ENCODE measurements at regions not wholly inside any gene's neighbourhood (a gene's known extent, or its start where the extent isn't known, plus 50 kb on each side); places are given as distances from the start of the nearest gene placed in this dataset.

DNA sequence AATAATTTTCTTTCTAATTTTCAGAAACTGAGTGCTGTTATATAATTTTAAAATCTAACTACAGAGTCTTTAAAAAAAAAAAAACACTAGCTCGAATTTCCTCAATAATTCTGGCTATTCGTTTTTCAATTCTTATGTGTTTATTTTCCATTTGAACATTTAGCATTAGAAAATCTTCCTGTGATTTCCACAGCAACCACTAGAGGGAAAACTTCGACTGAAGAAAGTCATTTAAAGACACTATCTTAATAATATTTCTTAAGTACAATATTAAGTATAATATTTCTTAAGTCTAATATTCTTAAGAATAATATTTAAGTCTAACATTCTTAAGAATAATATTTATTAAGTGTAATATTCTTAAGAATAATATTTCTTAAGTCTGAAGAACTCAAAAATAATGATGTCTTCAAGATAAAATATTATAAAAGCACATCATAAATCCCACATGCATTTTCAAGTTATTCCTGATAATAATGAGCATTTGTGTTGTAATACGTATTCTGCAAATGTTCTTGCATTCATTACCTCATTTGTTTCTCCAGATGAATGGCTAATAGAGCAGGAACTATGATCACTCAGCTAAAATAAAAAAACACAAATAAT is 118.4 kb upstream of the WDR17 start:
- no peaks in the 10 kb centered on the region for H3K36me3 ChIP-seq (ENCODE audit: control insufficient read depth, insufficient read depth, low read length)
- H3K27ac ChIP-seq (ENCODE audit: low read depth, low read length, severe bottlenecking) = no peak overlapping the region
- H3K9me3 ChIP-seq (ENCODE audit: control insufficient read depth, low read length) = no peaks in the 10 kb centered on the region
- H3K4me1 ChIP-seq (ENCODE audit: control insufficient read depth, insufficient read depth, low read length, poor library complexity, severe bottlenecking) = no peaks in the 10 kb centered on the region
- no peak overlapping the region for H3K4me3 ChIP-seq (ENCODE audit: extremely low read depth, insufficient read depth, low read length, poor library complexity, severe bottlenecking)
- no CpG with 5 or more reads among the region's 4 CpGs for WGBS, 2 experiments (ENCODE audit: insufficient coverage in 2 of 2)

DNA sequence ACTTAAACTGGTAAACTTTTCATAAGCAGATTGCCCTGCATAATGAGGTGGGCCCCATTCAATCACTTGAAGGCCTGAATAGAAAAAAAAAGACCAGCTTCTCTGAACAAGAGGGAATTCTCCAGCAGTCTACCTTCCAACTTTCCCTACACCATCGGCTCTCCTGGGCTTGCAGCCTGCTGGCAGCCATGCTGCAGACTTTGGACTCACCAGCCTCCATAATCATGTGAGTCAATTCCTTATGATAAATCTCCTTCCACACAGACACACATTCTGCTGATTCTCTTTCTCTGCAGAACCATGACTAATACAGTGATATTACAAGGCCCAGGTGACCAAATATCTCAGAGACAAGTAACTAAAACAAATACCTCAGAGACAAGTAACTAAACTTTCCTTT is 113.8 kb upstream of the WDR17 start:
- H3K36me3 ChIP-seq (ENCODE audit: control insufficient read depth, insufficient read depth, low read length) = no peaks in the 10 kb centered on the region
- 100% methylated on average over 1 of the region's 1 CpG for WGBS, 2 experiments (ENCODE audit: insufficient coverage in 2 of 2)
- H3K4me3 ChIP-seq (ENCODE audit: extremely low read depth, insufficient read depth, low read length, poor library complexity, severe bottlenecking) = no peak overlapping the region
- H3K9me3 ChIP-seq (ENCODE audit: control insufficient read depth, low read length) = no peaks in the 10 kb centered on the region
- no peaks in the 10 kb centered on the region for H3K4me1 ChIP-seq (ENCODE audit: control insufficient read depth, insufficient read depth, low read length, poor library complexity, severe bottlenecking)
- no peak overlapping the region for H3K27ac ChIP-seq (ENCODE audit: low read depth, low read length, severe bottlenecking)

DNA sequence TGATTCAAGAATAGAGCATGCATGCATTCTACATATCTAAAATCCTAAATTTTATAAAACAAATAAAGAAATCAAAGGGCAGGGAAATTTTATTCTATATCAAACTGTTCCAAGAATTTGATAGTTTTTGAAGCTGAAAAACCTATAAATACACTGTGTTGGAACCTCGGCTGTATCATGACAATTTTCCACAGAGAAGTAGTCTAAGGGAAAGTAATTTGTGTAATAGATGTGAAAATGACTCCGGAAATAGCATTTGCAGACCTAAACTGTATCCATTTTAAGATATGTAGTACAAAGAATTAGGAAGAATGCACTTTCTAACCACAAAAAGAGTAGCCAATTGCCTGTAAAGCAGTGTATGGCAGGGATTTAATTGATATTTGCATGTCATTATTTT is 112.5 kb upstream of the WDR17 start:
- WGBS, 2 experiments (ENCODE audit: insufficient coverage in 2 of 2) = 50% methylated on average over 1 of the region's 2 CpGs; no CpG with 5 or more reads in 1 of the 2 experiments

DNA sequence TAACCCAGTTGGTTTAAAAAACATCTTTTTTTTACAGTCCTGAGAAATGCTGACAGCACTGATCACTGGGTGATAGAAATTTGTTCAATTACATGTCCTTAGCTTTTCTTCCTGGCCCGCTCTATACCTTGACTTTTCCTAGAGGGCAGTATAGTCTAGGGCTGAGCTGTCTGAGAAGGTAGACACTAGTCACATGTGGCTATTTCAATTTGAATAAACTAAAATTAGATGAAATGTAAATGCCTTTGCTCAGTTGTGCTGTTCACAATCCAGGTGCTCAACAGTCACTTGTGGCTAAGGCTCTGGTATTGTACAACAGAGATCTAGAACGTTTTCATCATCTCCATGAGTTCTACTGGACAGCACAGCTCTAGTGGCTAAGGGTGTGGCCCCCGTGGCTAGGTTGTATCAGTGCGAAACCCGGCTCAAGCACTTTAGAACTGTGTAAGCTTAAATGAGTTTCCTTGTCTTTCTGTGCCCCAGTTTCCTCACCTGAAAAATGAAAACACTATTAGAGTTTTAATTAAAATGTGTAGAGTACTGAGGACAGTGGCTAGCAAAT is 111.6 kb upstream of the WDR17 start:
- Histone ChIP-seq H3K27ac (ENCODE audit: low read depth, low read length, severe bottlenecking) (no peak overlapping the region), H3K4me1 (ENCODE audit: control insufficient read depth, insufficient read depth, low read length, poor library complexity, severe bottlenecking) (no peaks in the 10 kb centered on the region), H3K4me3 (ENCODE audit: extremely low read depth, insufficient read depth, low read length, poor library complexity, severe bottlenecking) (no peak overlapping the region), H3K36me3 (ENCODE audit: control insufficient read depth, insufficient read depth, low read length) (no peaks in the 10 kb centered on the region), H3K9me3 (ENCODE audit: control insufficient read depth, low read length) (no peaks in the 10 kb centered on the region)
- WGBS, 2 experiments (ENCODE audit: insufficient coverage in 2 of 2) = 95 to 100% methylated on average over 2 to 4 of the region's 5 CpGs

More for the DNA sequence above, 112.5 kb upstream of the WDR17 start:
- H3K4me1 ChIP-seq (ENCODE audit: control insufficient read depth, insufficient read depth, low read length, poor library complexity, severe bottlenecking) = no peaks in the 10 kb centered on the region
- no peak overlapping the region for H3K27ac ChIP-seq (ENCODE audit: low read depth, low read length, severe bottlenecking)
- H3K9me3 ChIP-seq (ENCODE audit: control insufficient read depth, low read length) = no peaks in the 10 kb centered on the region
- H3K36me3 ChIP-seq (ENCODE audit: control insufficient read depth, insufficient read depth, low read length) = no peaks in the 10 kb centered on the region
- no peak overlapping the region for H3K4me3 ChIP-seq (ENCODE audit: extremely low read depth, insufficient read depth, low read length, poor library complexity, severe bottlenecking)

DNA sequence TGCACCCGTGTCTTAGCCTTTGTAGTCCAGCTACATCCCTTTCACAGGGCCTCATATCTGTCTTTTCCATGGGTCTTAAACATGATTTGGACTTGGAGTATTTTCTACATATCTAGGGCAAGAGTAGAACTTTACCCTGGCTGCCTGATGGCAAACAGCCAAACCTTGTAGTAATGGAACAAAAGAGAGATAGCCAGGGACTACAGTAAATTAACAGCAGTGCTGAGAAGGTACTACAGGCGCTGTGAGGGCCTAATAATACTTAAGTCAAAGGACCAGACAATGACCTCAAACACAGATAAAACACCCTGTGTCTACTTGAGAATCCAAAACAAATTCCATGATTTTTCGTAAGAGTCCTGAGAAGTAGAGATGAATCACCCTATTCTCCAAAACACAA is 111.0 kb upstream of the WDR17 start:
- H3K4me3 ChIP-seq (ENCODE audit: extremely low read depth, insufficient read depth, low read length, poor library complexity, severe bottlenecking) = no peak overlapping the region
- no peak overlapping the region for H3K27ac ChIP-seq (ENCODE audit: low read depth, low read length, severe bottlenecking)
- no peaks in the 10 kb centered on the region for H3K4me1 ChIP-seq (ENCODE audit: control insufficient read depth, insufficient read depth, low read length, poor library complexity, severe bottlenecking)
- no peaks in the 10 kb centered on the region for H3K9me3 ChIP-seq (ENCODE audit: control insufficient read depth, low read length)
- WGBS, 2 experiments (ENCODE audit: insufficient coverage in 2 of 2) = 95 to 100% methylated on average over 2 to 3 of the region's 3 CpGs
- no peaks in the 10 kb centered on the region for H3K36me3 ChIP-seq (ENCODE audit: control insufficient read depth, insufficient read depth, low read length)

DNA sequence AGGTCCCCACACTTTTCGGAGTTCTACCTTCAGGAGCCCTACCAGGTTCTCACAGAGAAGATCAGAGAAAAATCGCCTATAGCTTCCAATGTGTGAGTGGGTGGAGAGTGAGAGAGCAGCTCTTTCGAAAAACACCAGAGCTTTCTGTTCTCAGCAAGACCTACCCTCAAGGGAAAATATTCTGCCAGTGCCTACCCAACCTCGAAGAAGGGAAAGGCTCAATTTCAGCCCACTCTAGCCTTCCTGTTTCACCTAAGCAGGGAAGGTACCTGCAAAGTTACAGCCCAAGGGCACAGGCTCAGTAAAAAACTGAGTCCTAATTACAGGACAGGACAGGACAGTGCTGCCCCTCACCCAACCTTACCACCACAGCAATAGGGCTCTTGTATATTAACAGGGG is 104.0 kb upstream of the WDR17 start:
- no peaks in the 10 kb centered on the region for H3K9me3 ChIP-seq (ENCODE audit: control insufficient read depth, low read length)
- no peaks in the 10 kb centered on the region for H3K4me1 ChIP-seq (ENCODE audit: control insufficient read depth, insufficient read depth, low read length, poor library complexity, severe bottlenecking)
- no peak overlapping the region for H3K4me3 ChIP-seq (ENCODE audit: extremely low read depth, insufficient read depth, low read length, poor library complexity, severe bottlenecking)
- 77 to 78% methylated on average over 1 to 4 of the region's 4 CpGs for WGBS, 2 experiments (ENCODE audit: insufficient coverage in 2 of 2)
- no peaks in the 10 kb centered on the region for H3K36me3 ChIP-seq (ENCODE audit: control insufficient read depth, insufficient read depth, low read length)
- no peak overlapping the region for H3K27ac ChIP-seq (ENCODE audit: low read depth, low read length, severe bottlenecking)

DNA sequence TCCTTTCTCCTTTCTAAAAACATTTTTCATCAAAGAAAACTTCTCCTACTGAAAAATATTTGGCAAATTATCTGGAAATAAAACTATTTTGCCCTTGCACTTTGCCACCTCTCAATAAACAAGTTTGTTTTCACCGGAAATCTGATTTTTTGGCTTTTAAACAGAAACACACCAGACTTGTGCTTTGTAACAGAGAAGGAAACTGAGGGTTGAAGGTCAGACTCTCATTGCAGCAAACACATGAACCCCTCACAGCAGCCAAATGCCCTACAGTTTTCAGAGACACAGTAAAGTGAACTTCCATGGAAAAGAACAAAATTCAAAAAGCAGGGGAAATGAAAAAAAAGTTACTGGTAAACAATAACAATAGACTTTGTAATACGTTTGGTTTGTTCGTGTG is 95.6 kb upstream of the WDR17 start:
- Histone ChIP-seq H3K4me1 (ENCODE audit: control insufficient read depth, insufficient read depth, low read length, poor library complexity, severe bottlenecking) (no peaks in the 10 kb centered on the region), H3K36me3 (ENCODE audit: control insufficient read depth, insufficient read depth, low read length) (no peaks in the 10 kb centered on the region), H3K9me3 (ENCODE audit: control insufficient read depth, low read length) (no peaks in the 10 kb centered on the region), H3K4me3 (ENCODE audit: extremely low read depth, insufficient read depth, low read length, poor library complexity, severe bottlenecking) (no peak overlapping the region), H3K27ac (ENCODE audit: low read depth, low read length, severe bottlenecking) (no peak overlapping the region)
- no CpG with 5 or more reads among the region's 3 CpGs for WGBS, 2 experiments (ENCODE audit: insufficient coverage in 2 of 2)

DNA sequence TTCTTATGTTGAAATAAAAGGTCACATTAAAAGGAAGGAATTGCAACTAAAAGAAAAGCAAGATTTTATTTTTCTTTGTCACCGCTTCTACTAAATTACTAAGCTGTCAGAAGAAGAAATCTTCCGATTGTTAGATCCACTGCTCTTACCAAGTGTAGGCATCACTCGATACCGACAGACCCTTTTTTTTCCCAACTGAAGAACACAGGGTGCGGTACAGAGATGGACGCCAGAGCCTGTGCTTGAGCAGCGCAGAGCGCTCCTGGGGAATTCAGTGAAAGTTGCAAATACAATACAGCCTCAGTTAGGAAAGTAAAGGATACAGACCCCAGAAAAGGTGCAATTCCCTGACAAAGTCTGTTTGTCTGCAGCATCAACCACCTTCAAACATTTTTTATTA is 94.9 kb upstream of the WDR17 start:
- Histone ChIP-seq H3K4me3 (ENCODE audit: extremely low read depth, insufficient read depth, low read length, poor library complexity, severe bottlenecking) (no peak overlapping the region), H3K36me3 (ENCODE audit: control insufficient read depth, insufficient read depth, low read length) (no peaks in the 10 kb centered on the region), H3K27ac (ENCODE audit: low read depth, low read length, severe bottlenecking) (no peak overlapping the region), H3K9me3 (ENCODE audit: control insufficient read depth, low read length) (no peaks in the 10 kb centered on the region), H3K4me1 (ENCODE audit: control insufficient read depth, insufficient read depth, low read length, poor library complexity, severe bottlenecking) (no peaks in the 10 kb centered on the region)
- WGBS, 2 experiments (ENCODE audit: insufficient coverage in 2 of 2) = 83 to 96% methylated on average over 3 to 4 of the region's 8 CpGs

DNA sequence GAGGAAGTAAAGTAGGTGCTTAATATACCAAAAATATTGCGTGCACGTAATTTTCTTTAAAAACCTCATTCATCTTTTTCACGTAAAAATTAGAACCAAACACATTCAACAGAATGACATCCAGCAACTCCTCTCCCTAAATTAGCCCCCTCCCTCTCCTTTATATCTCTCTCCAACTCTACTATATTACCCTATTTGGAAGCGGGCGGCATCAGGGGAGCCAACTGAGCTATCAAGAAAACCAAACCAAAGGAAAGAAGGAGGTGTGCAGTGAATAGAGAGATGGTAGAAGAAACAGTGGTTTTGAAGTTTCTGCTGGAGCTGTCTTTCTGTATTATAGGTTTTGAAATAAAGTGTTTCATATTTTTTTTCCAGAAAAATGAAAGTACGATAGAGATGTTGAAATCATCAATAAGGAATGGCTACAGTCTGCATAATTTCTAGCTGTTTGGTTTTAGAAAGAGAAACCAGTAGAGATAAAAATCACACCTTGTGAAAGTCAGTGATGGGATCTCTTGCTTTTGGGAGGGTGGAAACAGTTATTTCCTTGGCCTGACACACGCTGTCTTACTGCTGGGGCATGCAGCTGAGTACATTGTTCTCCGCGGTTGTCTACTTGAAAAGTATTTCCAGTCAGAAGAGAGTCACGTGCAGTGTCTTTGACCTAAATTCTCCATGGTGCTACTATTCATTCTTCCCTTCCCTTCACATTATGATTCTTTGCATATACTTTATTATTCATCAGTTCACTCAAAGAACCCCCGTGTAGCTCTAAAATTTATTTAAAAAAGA is 94.1 kb upstream of the WDR17 start:
- H3K36me3 ChIP-seq (ENCODE audit: control insufficient read depth, insufficient read depth, low read length) = no peaks in the 10 kb centered on the region
- H3K27ac ChIP-seq (ENCODE audit: low read depth, low read length, severe bottlenecking) = no peak overlapping the region
- H3K4me3 ChIP-seq (ENCODE audit: extremely low read depth, insufficient read depth, low read length, poor library complexity, severe bottlenecking) = no peak overlapping the region
- 62 to 68% methylated on average over 7 to 8 of the region's 11 CpGs for WGBS, 2 experiments (ENCODE audit: insufficient coverage in 2 of 2)
- H3K4me1 ChIP-seq (ENCODE audit: control insufficient read depth, insufficient read depth, low read length, poor library complexity, severe bottlenecking) = no peaks in the 10 kb centered on the region
- no peaks in the 10 kb centered on the region for H3K9me3 ChIP-seq (ENCODE audit: control insufficient read depth, low read length)

DNA sequence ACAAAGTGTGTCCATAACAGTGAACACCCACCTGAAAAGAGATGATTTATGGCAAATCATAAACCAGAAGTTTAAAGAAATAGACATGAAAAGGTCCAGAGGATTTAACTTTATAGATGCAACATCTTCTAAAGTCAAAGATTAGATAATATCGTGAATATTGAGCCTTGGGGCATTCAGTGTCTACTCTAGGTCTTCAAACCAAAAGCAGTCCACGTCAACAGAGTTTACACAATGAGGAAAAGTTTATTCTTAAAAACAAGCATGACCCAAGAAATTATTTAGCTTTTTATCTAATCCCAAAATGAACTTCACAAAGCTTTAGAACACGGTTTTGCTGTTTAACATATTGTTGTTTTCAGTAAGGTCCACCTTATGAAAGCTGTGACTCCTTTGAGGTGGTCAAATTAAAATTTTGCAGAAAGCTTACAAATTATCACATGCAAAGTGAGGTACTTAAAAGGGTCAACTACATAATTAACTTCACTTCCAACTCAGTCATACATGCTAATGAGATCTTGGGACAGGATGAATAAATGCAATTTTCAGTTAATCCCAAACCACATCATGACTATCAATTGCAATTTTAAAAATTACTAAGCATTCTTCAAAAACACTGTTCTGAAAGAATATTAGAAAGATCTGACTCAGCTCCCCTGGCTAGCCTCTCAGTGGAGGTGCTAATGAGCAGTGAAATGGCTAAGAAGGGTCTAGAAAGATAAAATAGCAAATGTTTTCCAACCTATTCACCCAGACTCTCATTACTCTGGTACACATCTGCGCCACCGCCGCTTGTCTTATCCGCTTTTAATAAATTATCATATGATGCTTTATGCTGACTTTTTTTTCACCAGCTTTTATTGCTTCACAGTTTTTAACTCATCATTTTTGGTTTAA is 92.4 kb upstream of the WDR17 start:
- WGBS, 2 experiments (ENCODE audit: insufficient coverage in 2 of 2) = 85 to 100% methylated on average over 1 to 2 of the region's 7 CpGs
- H3K27ac ChIP-seq (ENCODE audit: low read depth, low read length, severe bottlenecking) = no peak overlapping the region
- no peaks in the 10 kb centered on the region for H3K4me1 ChIP-seq (ENCODE audit: control insufficient read depth, insufficient read depth, low read length, poor library complexity, severe bottlenecking)

More for the DNA sequence above, 92.4 kb upstream of the WDR17 start:
- H3K36me3 ChIP-seq (ENCODE audit: control insufficient read depth, insufficient read depth, low read length) = no peaks in the 10 kb centered on the region
- no peak overlapping the region for H3K4me3 ChIP-seq (ENCODE audit: extremely low read depth, insufficient read depth, low read length, poor library complexity, severe bottlenecking)
- H3K9me3 ChIP-seq (ENCODE audit: control insufficient read depth, low read length) = no peaks in the 10 kb centered on the region

Measured in mesodermal cell (in vitro differentiated cells).